Esophagus mucosa (tissue), 1 donor: ENCODE measurements at regions not wholly inside any gene's neighbourhood (a gene's known extent, or its start where the extent isn't known, plus 50 kb on each side); places are given as distances from the start of the nearest gene placed in this dataset.
"Not testable (repeated sequence)": the region's sequence is repeated elsewhere in the genome, so short reads cannot be mapped to it uniquely, and the experiment has no call there.

Experiments used
- ATAC-seq: fragments of 200-7000 bp; cut with Tn5 transposase; one replicate; pipeline ENCODE4 v1.9.1; 2020
- donor health status: DM: yes; HTN: yes; CAD: no.

GRCh38 chr1:100791586-100791985, 72.0 kb downstream of the VCAM1 start:
- ATAC-seq: no peak

- ATAC-seq: no peak
Observed at GRCh38 chr1:100793659-100794058, 74.1 kb downstream of the VCAM1 start.

GRCh38 chr1:100794748-100795645, 75.5 kb downstream of the VCAM1 start:
- no peak for ATAC-seq

- ATAC-seq: no peak
Observed at GRCh38 chr1:100795646-100795985, 76.1 kb downstream of the VCAM1 start.

- no peak for ATAC-seq
Observed at GRCh38 chr1:100796046-100796445, 76.5 kb downstream of the VCAM1 start.

- no peak for ATAC-seq
Observed at GRCh38 chr1:100799548-100799947, 80.0 kb downstream of the VCAM1 start.

GRCh38 chr1:100799954-100800612, 80.5 kb downstream of the VCAM1 start:
- ATAC-seq: no peak

- not testable (repeated sequence) for ATAC-seq
Observed at GRCh38 chr1:100801256-100801655, 81.7 kb downstream of the VCAM1 start.

GRCh38 chr1:100803280-100803679, 83.7 kb downstream of the VCAM1 start:
- not testable (repeated sequence) for ATAC-seq

GRCh38 chr1:100806601-100807000, 87.1 kb downstream of the VCAM1 start:
- ATAC-seq: no peak

GRCh38 chr1:100810360-100810759, 84.3 kb downstream of the EXTL2 start:
- ATAC-seq: peak; percentile 93

GRCh38 chr1:100811808-100812207, 82.8 kb downstream of the EXTL2 start:
- ATAC-seq: no peak

- ATAC-seq: not testable (repeated sequence)
Observed at GRCh38 chr1:100814938-100815337, 79.7 kb downstream of the EXTL2 start.

- ATAC-seq: no peak
Observed at GRCh38 chr1:100816049-100816448, 78.6 kb downstream of the EXTL2 start.

GRCh38 chr1:100820195-100820594, 74.4 kb downstream of the EXTL2 start:
- not testable (repeated sequence) for ATAC-seq

- not testable (repeated sequence) for ATAC-seq
Observed at GRCh38 chr1:100821919-100822318, 72.7 kb downstream of the EXTL2 start.
